ENCODE measurements at regions not wholly inside any gene's neighbourhood (a gene's known extent, or its start where the extent isn't known, plus 50 kb on each side); places are given as distances from the start of the nearest gene placed in this dataset.

- no peaks in the 10 kb centered on the region for H3K4me1 ChIP-seq (ENCODE audit: control insufficient read depth, insufficient read depth, low read length)
- no peak for ATAC-seq
- intact Hi-C loops (cut with micrococcal nuclease; ENCODE audit: unreplicated experiment) (no loop called here), in situ Hi-C loops (cut with HindIII; ENCODE audit: low pct_unique_long_range_greater_than_20kb, low sequenced_read_pairs) (no loop called here)
- CTCF ChIA-PET: no interaction called here
- POLR2A ChIA-PET: no interaction called here
- no peaks in the 10 kb centered on the region for H3K36me3 ChIP-seq (ENCODE audit: control insufficient read depth, insufficient read depth, low read length)
- H3K27ac ChIP-seq (ENCODE audit: low read length): no peak overlapping the region
- no peak overlapping the region for H3K4me3 ChIP-seq (ENCODE audit: low read depth in 2 of 2, low read length in 2 of 2)
- H3K27me3 ChIP-seq (ENCODE audit: control insufficient read depth, insufficient read depth, low read length): no peaks in the 10 kb centered on the region
- BruUV-seq (replicated peaks): no TSS peak
- no peaks in the 10 kb centered on the region for H3K9me3 ChIP-seq (ENCODE audit: control insufficient read depth, insufficient read depth, low read depth, low read length)
- TF ChIP-seq TCF7L2 (IDR thresholded peaks at IDR 0.05; ENCODE audit: low read depth, low read length) (no peak), REST (IDR thresholded peaks at IDR 0.05; ENCODE audit: insufficient read depth in 1 of 2, low read depth in 2 of 2, low read length in 1 of 2) (no peak), SIN3A (IDR thresholded peaks at IDR 0.05; ENCODE audit: borderline replicate concordance, insufficient read depth, low read depth, low read length) (no peak), POLR2AphosphoS5 (IDR thresholded peaks at IDR 0.05; ENCODE audit: low read depth, low read length) (no peak), CTCF (IDR thresholded peaks at IDR 0.05) (no peak)
- no peak for DNase-seq (ENCODE audit: low read depth, low spot score)
Measured at GRCh38 chr9:119839888-119840287, 470.7 kb upstream of the BRINP1 start.

GRCh38 chr9:119838210-119838609, 469.0 kb upstream of the BRINP1 start:
- Histone ChIP-seq H3K27me3 (ENCODE audit: control insufficient read depth, insufficient read depth, low read length) (no peaks in the 10 kb centered on the region), H3K9me3 (ENCODE audit: control insufficient read depth, insufficient read depth, low read depth, low read length) (no peaks in the 10 kb centered on the region), H3K27ac (ENCODE audit: low read length) (no peak overlapping the region), H3K4me3 (ENCODE audit: low read depth in 2 of 2, low read length in 2 of 2) (no peak overlapping the region), H3K4me1 (ENCODE audit: control insufficient read depth, insufficient read depth, low read length) (no peaks in the 10 kb centered on the region), H3K36me3 (ENCODE audit: control insufficient read depth, insufficient read depth, low read length) (no peaks in the 10 kb centered on the region)
- in situ Hi-C loops (cut with HindIII; ENCODE audit: low pct_unique_long_range_greater_than_20kb, low sequenced_read_pairs): no loop called here
- intact Hi-C loops (cut with micrococcal nuclease; ENCODE audit: unreplicated experiment): no loop called here
- no peak for ATAC-seq
- CTCF ChIA-PET: no interaction called here
- DNase-seq (ENCODE audit: low read depth, low spot score): no peak
- TF ChIP-seq TCF7L2 (IDR thresholded peaks at IDR 0.05; ENCODE audit: low read depth, low read length): no peak
- no peak for TF ChIP-seq POLR2AphosphoS5 (IDR thresholded peaks at IDR 0.05; ENCODE audit: low read depth, low read length)
- no peak for TF ChIP-seq SIN3A (IDR thresholded peaks at IDR 0.05; ENCODE audit: borderline replicate concordance, insufficient read depth, low read depth, low read length)
- TF ChIP-seq REST (IDR thresholded peaks at IDR 0.05; ENCODE audit: insufficient read depth in 1 of 2, low read depth in 2 of 2, low read length in 1 of 2): no peak
- no peak for TF ChIP-seq CTCF (IDR thresholded peaks at IDR 0.05)
- POLR2A ChIA-PET: no interaction called here
- BruUV-seq (replicated peaks): no TSS peak
